ENCODE measurements at regions not wholly inside any gene's neighbourhood (a gene's known extent, or its start where the extent isn't known, plus 50 kb on each side); places are given as distances from the start of the nearest gene placed in this dataset.

- ChIA-PET CTCF (ENCODE audit: low intra/inter-chr PET ratio, low total read pairs) (no interaction called here), POLR2A (no interaction called here)
- in situ Hi-C loops (cut with HindIII; ENCODE audit: extremely low pct_ligation_motif_present, low pct_unique_long_range_greater_than_20kb) (no loop called here), intact Hi-C loops (cut with micrococcal nuclease; ENCODE audit: unreplicated experiment) (no loop called here)
- H3K4me3 ChIP-seq (replicated peaks in 1 of 3; ENCODE audit: insufficient read depth in 1 of 3, low read depth in 2 of 3, low read length in 3 of 3), result no peak overlapping the region
- ATAC-seq (no peak), FAIRE-seq (no peak), DNase-seq (ENCODE audit: low spot score) (no peak)
- H3K9ac ChIP-seq (ENCODE audit: insufficient read depth, low read depth, low read length), result no peak overlapping the region
- no peak for TF ChIP-seq REL (CRISPR knock-in tag; conservative IDR thresholded peaks at IDR 0.05)
- TF ChIP-seq GLI4 (CRISPR knock-in tag; IDR thresholded peaks at IDR 0.05; ENCODE audit: borderline replicate concordance), result no peak
- no peak for TF ChIP-seq NFIC (IDR thresholded peaks at IDR 0.05; ENCODE audit: low read length)
- TF ChIP-seq ZNF776 (CRISPR knock-in tag; IDR thresholded peaks at IDR 0.05), result no peak
- TF ChIP-seq ATF1 (CRISPR knock-in tag; IDR thresholded peaks at IDR 0.05), result no peak
- TF ChIP-seq SMAD9 (CRISPR knock-in tag; IDR thresholded peaks at IDR 0.05), result no peak
- TF ChIP-seq, protein P1, sequence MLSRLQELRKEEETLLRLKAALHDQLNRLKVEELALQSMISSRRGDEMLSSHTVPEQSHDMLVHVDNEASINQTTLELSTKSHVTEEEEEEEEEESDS (CRISPR knock-in tag; IDR thresholded peaks at IDR 0.05; ENCODE audit: borderline replicate concordance), result no peak
- no peak for TF ChIP-seq POGZ (CRISPR knock-in tag; IDR thresholded peaks at IDR 0.05)
- no peak for TF ChIP-seq ZBTB3 (CRISPR knock-in tag; IDR thresholded peaks at IDR 0.05; ENCODE audit: borderline replicate concordance, low read depth)
- TF ChIP-seq HOXA7 (CRISPR knock-in tag; IDR thresholded peaks at IDR 0.05), result no peak
- TF ChIP-seq CSRNP1 (CRISPR knock-in tag; IDR thresholded peaks at IDR 0.05), result no peak
- no peak for TF ChIP-seq GTF2F1 (IDR thresholded peaks at IDR 0.05; ENCODE audit: low read length)
- TF ChIP-seq, protein P2, sequence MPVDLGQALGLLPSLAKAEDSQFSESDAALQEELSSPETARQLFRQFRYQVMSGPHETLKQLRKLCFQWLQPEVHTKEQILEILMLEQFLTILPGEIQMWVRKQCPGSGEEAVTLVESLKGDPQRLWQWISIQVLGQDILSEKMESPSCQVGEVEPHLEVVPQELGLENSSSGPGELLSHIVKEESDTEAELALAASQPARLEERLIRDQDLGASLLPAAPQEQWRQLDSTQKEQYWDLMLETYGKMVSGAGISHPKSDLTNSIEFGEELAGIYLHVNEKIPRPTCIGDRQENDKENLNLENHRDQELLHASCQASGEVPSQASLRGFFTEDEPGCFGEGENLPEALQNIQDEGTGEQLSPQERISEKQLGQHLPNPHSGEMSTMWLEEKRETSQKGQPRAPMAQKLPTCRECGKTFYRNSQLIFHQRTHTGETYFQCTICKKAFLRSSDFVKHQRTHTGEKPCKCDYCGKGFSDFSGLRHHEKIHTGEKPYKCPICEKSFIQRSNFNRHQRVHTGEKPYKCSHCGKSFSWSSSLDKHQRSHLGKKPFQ (CRISPR knock-in tag; IDR thresholded peaks at IDR 0.05; ENCODE audit: insufficient replicate concordance), result no peak
- TF ChIP-seq, protein P3, sequence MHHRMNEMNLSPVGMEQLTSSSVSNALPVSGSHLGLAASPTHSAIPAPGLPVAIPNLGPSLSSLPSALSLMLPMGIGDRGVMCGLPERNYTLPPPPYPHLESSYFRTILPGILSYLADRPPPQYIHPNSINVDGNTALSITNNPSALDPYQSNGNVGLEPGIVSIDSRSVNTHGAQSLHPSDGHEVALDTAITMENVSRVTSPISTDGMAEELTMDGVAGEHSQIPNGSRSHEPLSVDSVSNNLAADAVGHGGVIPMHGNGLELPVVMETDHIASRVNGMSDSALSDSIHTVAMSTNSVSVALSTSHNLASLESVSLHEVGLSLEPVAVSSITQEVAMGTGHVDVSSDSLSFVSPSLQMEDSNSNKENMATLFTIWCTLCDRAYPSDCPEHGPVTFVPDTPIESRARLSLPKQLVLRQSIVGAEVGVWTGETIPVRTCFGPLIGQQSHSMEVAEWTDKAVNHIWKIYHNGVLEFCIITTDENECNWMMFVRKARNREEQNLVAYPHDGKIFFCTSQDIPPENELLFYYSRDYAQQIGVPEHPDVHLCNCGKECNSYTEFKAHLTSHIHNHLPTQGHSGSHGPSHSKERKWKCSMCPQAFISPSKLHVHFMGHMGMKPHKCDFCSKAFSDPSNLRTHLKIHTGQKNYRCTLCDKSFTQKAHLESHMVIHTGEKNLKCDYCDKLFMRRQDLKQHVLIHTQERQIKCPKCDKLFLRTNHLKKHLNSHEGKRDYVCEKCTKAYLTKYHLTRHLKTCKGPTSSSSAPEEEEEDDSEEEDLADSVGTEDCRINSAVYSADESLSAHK (CRISPR knock-in tag; IDR thresholded peaks at IDR 0.05; ENCODE audit: borderline replicate concordance), result no peak
- no peak for TF ChIP-seq MTF1 (CRISPR knock-in tag; IDR thresholded peaks at IDR 0.05)
- TF ChIP-seq ZNF562 (CRISPR knock-in tag; IDR thresholded peaks at IDR 0.05; ENCODE audit: borderline replicate concordance), result no peak
- TF ChIP-seq NCOA2 (CRISPR knock-in tag; IDR thresholded peaks at IDR 0.05), result no peak
- H3K4me1 ChIP-seq (ENCODE audit: insufficient read depth, low read length), result no peaks in the 10 kb centered on the region
- no peaks in the 10 kb centered on the region for H3K79me2 ChIP-seq (ENCODE audit: insufficient read depth, low read length)
- H3K4me2 ChIP-seq (ENCODE audit: low read depth, low read length), result no peak overlapping the region
- H2AFZ ChIP-seq (ENCODE audit: low read length), result no peak overlapping the region
- H4K20me1 ChIP-seq (ENCODE audit: insufficient read depth, low read length), result no peaks in the 10 kb centered on the region
- BruUV-seq (replicated peaks), result no TSS peak
- H3K36me3 ChIP-seq (replicated peaks in 1 of 2; ENCODE audit: control insufficient read depth in 1 of 2, insufficient read depth in 2 of 2, low read length in 2 of 2), result no peaks in the 10 kb centered on the region
- WGBS (ENCODE audit: low lambda C conversion rate), result 2% methylated on average over 3 of the region's 3 CpGs
- H3K9me3 ChIP-seq (ENCODE audit: low read length), result no peaks in the 10 kb centered on the region
- H3K27me3 ChIP-seq (ENCODE audit: control insufficient read depth in 1 of 2, insufficient read depth in 2 of 2, low read length in 2 of 2), result no peaks in the 10 kb centered on the region
- H3K27ac ChIP-seq (ENCODE audit: extremely low read length, insufficient read depth, low read length), result no peak overlapping the region
Measured at GRCh38 chr9:18074041-18074440, 399.9 kb upstream of the ADAMTSL1 start.

Measured in HepG2 (cell line).